Stomach (tissue), 8 donors: ENCODE measurements at regions not wholly inside any gene's neighbourhood (a gene's known extent, or its start where the extent isn't known, plus 50 kb on each side); places are given as distances from the start of the nearest gene placed in this dataset.
"Not testable (repeated sequence)": the region's sequence is repeated elsewhere in the genome, so short reads cannot be mapped to it uniquely, and the experiment has no call there.

Experiments used
- DNase-seq, 2 donors: peaks; one replicate each; pipeline versions ENCODE4 v3.0.0 to v3.0.0-alpha.2; 2013 to 2019
- H3K27ac ChIP-seq, 5 donors: fragments of 200-600 bp in 4 of 5; sonication (generic) in 4 of 5; one replicate each; pipeline ENCODE4 v1.5.1; 2013 to 2019; ENCODE audit warnings: mild to moderate bottlenecking in 1 of 5, moderate library complexity in 1 of 5
- H3K27me3 ChIP-seq, 3 donors: fragments of 200-600 bp; sonication (generic); one replicate each; pipeline ENCODE4 v1.5.1; 2017 to 2019; ENCODE audit warnings: mixed run types in 1 of 3
- H3K36me3 ChIP-seq, 4 donors: fragments of 200-600 bp; sonication (generic); 1 replicate in 3 of 4; 2 replicates in 1 of 4; pipeline ENCODE4 v1.5.1; 2016 to 2019
- H3K4me1 ChIP-seq, 4 donors: fragments of 200-600 bp; sonication (generic); one replicate each; pipeline ENCODE4 v1.5.1; 2016 to 2019
- H3K4me3 ChIP-seq, 4 donors: fragments of 200-600 bp; sonication (generic) in 3 of 4; one replicate each; pipeline ENCODE4 v1.5.1; 2016 to 2019; ENCODE audit warnings: mild to moderate bottlenecking in 1 of 4
- H3K9me3 ChIP-seq, 4 donors: fragments of 200-600 bp; sonication (generic); one replicate each; pipeline ENCODE4 v1.5.1; 2016 to 2019
- CTCF ChIP-seq, 7 experiments: fragments of 450-650 bp in 4 of 7; fragments of 200-600 bp in 3 of 7; sonication (generic) in 3 of 7; IDR thresholded peaks; one replicate each; pipeline ENCODE4 v1.5.1; 2016 to 2019; ENCODE audit warnings: antibody characterized with exemption in 7 of 7, control low read depth in 2 of 7, mild to moderate bottlenecking in 1 of 7
- EP300 ChIP-seq: sonication (generic); formaldehyde crosslinking; IDR thresholded peaks from one replicate; pipeline ENCODE4 v1.6.1; 2017; ENCODE audit warnings: antibody characterized with exemption
- POLR2A ChIP-seq, 4 donors: fragments of 450-650 bp; IDR thresholded peaks; one replicate each; pipeline ENCODE4 v1.6.1; 2016; ENCODE audit warnings: antibody characterized with exemption in 4 of 4, control low read depth in 2 of 4, mild to moderate bottlenecking in 1 of 4, moderate library complexity in 1 of 4
- POLR2AphosphoS5 ChIP-seq, 3 donors: sonication (generic); formaldehyde crosslinking; IDR thresholded peaks; one replicate each; pipeline ENCODE4 v1.6.1; 2016; ENCODE audit warnings: antibody characterized with exemption in 3 of 3
- WGBS, 5 donors: extraction: QIAGEN DNeasy Blood & Tissue Kit in 3 of 5; methylation state at CpG; one replicate each; pipeline versions ENCODE4 v1.1.5 to v1.1.7; 2013 to 2018; 5-methylcytosine and 5-hydroxymethylcytosine counted together
- intact Hi-C: fragments of 100-400 bp; cut with DNase I; formaldehyde crosslinking; loops from one replicate; pipeline ENCODE4 v1.15.1; 2023; ENCODE audit warnings: low total_unique reads
- donor health status: healthy with polysubstance abuse.
- donor health status: Bipolar disorder and iron deficiency.
- donor health status: healthy.

GRCh38 chr9:28135549-28135948, 562.3 kb upstream of the C9orf72 start:
- no peak for DNase-seq
- no peak overlapping the region for H3K27ac ChIP-seq
- TF ChIP-seq POLR2AphosphoS5 (IDR thresholded peaks at IDR 0.05) = no peak
- TF ChIP-seq CTCF (IDR thresholded peaks at IDR 0.05) = no peak
- TF ChIP-seq POLR2A (IDR thresholded peaks at IDR 0.05) = no peak
- TF ChIP-seq EP300 = no peak
- no peaks in the 10 kb centered on the region for H3K27me3 ChIP-seq
- intact Hi-C loops = no loop called here
- WGBS, 5 donors = 24 to 39% (median 35%) methylated on average over 2 of the region's 2 CpGs
- no peaks in the 10 kb centered on the region for H3K9me3 ChIP-seq
- no peaks in the 10 kb centered on the region for H3K36me3 ChIP-seq
- H3K4me1 ChIP-seq = peaks cover 0 to 5% (median 0%) of the 10 kb centered on the region in 4 donors
- H3K4me3 ChIP-seq = no peak overlapping the region

- intact Hi-C loops = no loop called here
These were observed 562.8 kb upstream of the C9orf72 start for GRCh38 chr9:28136113-28136512.

GRCh38 chr9:28147430-28147829, 574.1 kb upstream of the C9orf72 start:
- intact Hi-C loops, H3K27me3 ChIP-seq, H3K4me3 ChIP-seq, H3K27ac ChIP-seq, H3K36me3 ChIP-seq, DNase-seq, H3K4me1 ChIP-seq: not testable (repeated sequence)
- 84 to 100% (median 91%) methylated on average over 8 to 13 of the region's 15 CpGs for WGBS, 5 donors
- H3K9me3 ChIP-seq = peaks cover 0 to 14% (median 10%) of the 10 kb centered on the region in 4 donors

More at GRCh38 chr9:28136113-28136512, 562.8 kb upstream of the C9orf72 start:
- 72 to 88% (median 79%) methylated on average over 2 of the region's 2 CpGs for WGBS, 5 donors
- no peak for DNase-seq
- Histone ChIP-seq H3K4me3 (no peak overlapping the region), H3K9me3 (no peaks in the 10 kb centered on the region), H3K4me1 (peaks cover 0 to 5% (median 0%) of the 10 kb centered on the region in 4 donors), H3K36me3 (no peaks in the 10 kb centered on the region), H3K27me3 (no peaks in the 10 kb centered on the region), H3K27ac (no peak overlapping the region)
- TF ChIP-seq CTCF (IDR thresholded peaks at IDR 0.05) = no peak
- no peak for TF ChIP-seq POLR2AphosphoS5 (IDR thresholded peaks at IDR 0.05)
- TF ChIP-seq EP300 = no peak

- H3K27ac ChIP-seq, H3K36me3 ChIP-seq, H3K27me3 ChIP-seq, DNase-seq, H3K4me1 ChIP-seq, intact Hi-C loops, H3K4me3 ChIP-seq: not testable (repeated sequence)
- WGBS, 5 donors = 86 to 97% (median 94%) methylated on average over 16 to 18 of the region's 18 CpGs
- peaks cover 0 to 14% (median 10%) of the 10 kb centered on the region in 4 donors for H3K9me3 ChIP-seq
These were observed 574.8 kb upstream of the C9orf72 start for GRCh38 chr9:28147923-28148597.

GRCh38 chr9:28149361-28150050, 576.2 kb upstream of the C9orf72 start:
- H3K4me1 ChIP-seq, H3K4me3 ChIP-seq, H3K36me3 ChIP-seq, H3K27me3 ChIP-seq, intact Hi-C loops, DNase-seq, H3K27ac ChIP-seq: not testable (repeated sequence)
- peaks cover 0 to 14% (median 10%) of the 10 kb centered on the region in 4 donors for H3K9me3 ChIP-seq
- WGBS, 5 donors = 89 to 97% (median 94%) methylated on average over 24 to 36 of the region's 36 CpGs

GRCh38 chr9:28155067-28155466, 581.8 kb upstream of the C9orf72 start:
- no peak overlapping the region for H3K27ac ChIP-seq
- intact Hi-C loops = no loop called here
- no peak for TF ChIP-seq CTCF (IDR thresholded peaks at IDR 0.05)
- no peak for TF ChIP-seq EP300
- no peak for TF ChIP-seq POLR2A (IDR thresholded peaks at IDR 0.05)
- TF ChIP-seq POLR2AphosphoS5 (IDR thresholded peaks at IDR 0.05) = no peak

More at GRCh38 chr9:28155067-28155466, 581.8 kb upstream of the C9orf72 start:
- peaks cover 0 to 7% (median 1%) of the 10 kb centered on the region in 4 donors for H3K9me3 ChIP-seq
- no peaks in the 10 kb centered on the region for H3K36me3 ChIP-seq
- DNase-seq = peak in 1 of 2 donors; percentile 74
- H3K27me3 ChIP-seq = no peaks in the 10 kb centered on the region
- H3K4me3 ChIP-seq = no peak overlapping the region
- no peaks in the 10 kb centered on the region for H3K4me1 ChIP-seq
